SK-N-SH treated with all-trans-retinoic acid at 6 μM for 48 hours (cell line): ENCODE measurements at regions not wholly inside any gene's neighbourhood (a gene's known extent, or its start where the extent isn't known, plus 50 kb on each side); places are given as distances from the start of the nearest gene placed in this dataset.

ENCODE experiments used
- ARNTL ChIP-seq: fragments of 450-650 bp; formaldehyde crosslinking; IDR thresholded peaks from 2 replicates; pipeline ENCODE4 v1.5.0; 2020; ENCODE audit warnings: low read depth, mild to moderate bottlenecking, moderate library complexity, borderline replicate concordance
- BACH2 ChIP-seq: fragments of 250-450 bp; sonication (Bioruptor Pico); IDR thresholded peaks from 2 replicates; pipeline ENCODE4 v1.9.0; 2021; ENCODE audit warnings: mild to moderate bottlenecking, borderline replicate concordance
- PATZ1 ChIP-seq: fragments of 250-450 bp; sonication (Bioruptor Pico); IDR thresholded peaks from 2 replicates; pipeline ENCODE4 v1.8.0; 2020; ENCODE audit warnings: mild to moderate bottlenecking, moderate library complexity, borderline replicate concordance
- POU6F1 ChIP-seq: fragments of 250-450 bp; sonication (Bioruptor Pico); IDR thresholded peaks from 2 replicates; pipeline ENCODE4 v1.8.0; 2021; ENCODE audit warnings: low read depth, mild to moderate bottlenecking, moderate library complexity, borderline replicate concordance
- RARB ChIP-seq: fragments of 250-450 bp; sonication (Bioruptor Pico); IDR thresholded peaks from 2 replicates; pipeline ENCODE4 v1.8.0; 2021; ENCODE audit warnings: mild to moderate bottlenecking, moderate library complexity
- SNAI2 ChIP-seq: fragments of 250-450 bp; sonication (Bioruptor Pico); IDR thresholded peaks from 2 replicates; pipeline ENCODE4 v1.5.0; 2020; ENCODE audit warnings: mild to moderate bottlenecking, moderate library complexity
- TCF4 ChIP-seq: fragments of 250-450 bp; sonication (Bioruptor Pico); IDR thresholded peaks from 2 replicates; pipeline ENCODE4 v1.8.0; 2021; ENCODE audit warnings: mild to moderate bottlenecking, moderate library complexity, borderline replicate concordance
- TOX ChIP-seq: fragments of 250-450 bp; sonication (Bioruptor Pico); IDR thresholded peaks from 2 replicates; pipeline ENCODE4 v1.8.0; 2021; ENCODE audit warnings: mild to moderate bottlenecking, moderate library complexity, borderline replicate concordance
- ZFP3 ChIP-seq: fragments of 250-450 bp; sonication (Bioruptor Pico); IDR thresholded peaks from 2 replicates; pipeline ENCODE4 v1.5.0; 2020; ENCODE audit warnings: mild to moderate bottlenecking, moderate library complexity
- ZNF70 ChIP-seq: fragments of 450-650 bp; formaldehyde crosslinking; IDR thresholded peaks from 2 replicates; pipeline ENCODE4 v1.5.0; 2020; ENCODE audit warnings: mild to moderate bottlenecking, moderate library complexity
- ZNF8 ChIP-seq: fragments of 450-650 bp; formaldehyde crosslinking; IDR thresholded peaks from 2 replicates; pipeline ENCODE4 v1.5.0; 2020; ENCODE audit warnings: mild to moderate bottlenecking, moderate library complexity

GRCh38 chr4:151611960-151612359 is 148.8 kb downstream of the GATB start:
- TF ChIP-seq TOX (CRISPR knock-in tag) (no peak), TCF4 (peak; percentile 49; the same call in 1 of the 2 replicates), RARB (no peak), ZNF70 (CRISPR knock-in tag) (no peak), POU6F1 (CRISPR knock-in tag) (no peak), ZFP3 (no peak), BACH2 (CRISPR knock-in tag) (no peak), PATZ1 (CRISPR knock-in tag) (no peak), SNAI2 (CRISPR knock-in tag) (no peak), ARNTL (CRISPR knock-in tag) (no peak), ZNF8 (CRISPR knock-in tag) (no peak)
